Right lobe of liver (tissue), 6 donors: ENCODE measurements at regions not wholly inside any gene's neighbourhood (a gene's known extent, or its start where the extent isn't known, plus 50 kb on each side); places are given as distances from the start of the nearest gene placed in this dataset.

ENCODE experiments used
- ATAC-seq, 4 donors: fragments of 200-7000 bp; cut with Tn5 transposase; one replicate each; pipeline ENCODE4 v1.9.1; 2020; ENCODE audit warnings: mild to moderate bottlenecking in 4 of 4, moderate library complexity in 4 of 4
- DNase-seq, 3 donors: peaks; one replicate each; pipeline ENCODE4 v3.0.0-alpha.2; 2020
- H3K27ac ChIP-seq, 3 donors: fragments of 200-600 bp; one replicate each; pipeline ENCODE4 v1.8.0; 2022
- H3K27me3 ChIP-seq, 2 donors: fragments of 200-600 bp; one replicate each; pipeline ENCODE4 v1.8.0; 2022
- H3K36me3 ChIP-seq, 4 donors: fragments of 200-600 bp; sonication (generic) in 1 of 4; one replicate each; pipeline versions ENCODE4 v1.5.1 to v1.8.0; 2017 to 2022; ENCODE audit warnings: control low read depth in 1 of 4
- H3K4me1 ChIP-seq, 4 donors: fragments of 200-600 bp; sonication (generic) in 1 of 4; one replicate each; pipeline versions ENCODE4 v1.5.1 to v1.8.0; 2017 to 2022; ENCODE audit warnings: control low read depth in 1 of 4
- H3K4me3 ChIP-seq, 3 donors: fragments of 200-600 bp; one replicate each; pipeline ENCODE4 v1.8.0; 2022
- H3K9me3 ChIP-seq, 4 donors: fragments of 200-600 bp; sonication (generic) in 1 of 4; one replicate each; pipeline versions ENCODE4 v1.5.1 to v1.8.0; 2017 to 2022; ENCODE audit warnings: control low read depth in 1 of 4
- CTCF ChIP-seq, 4 donors: fragments of 200-600 bp in 3 of 4; fragments of 450-650 bp in 1 of 4; IDR thresholded peaks; one replicate each; pipeline versions ENCODE4 v1.5.1 to v1.8.0; 2016 to 2022; ENCODE audit warnings: antibody characterized with exemption in 4 of 4, mild to moderate bottlenecking in 2 of 4
- POLR2A ChIP-seq: fragments of 450-650 bp; IDR thresholded peaks from one replicate; pipeline ENCODE4 v1.6.1; 2017; ENCODE audit warnings: antibody characterized with exemption, mild to moderate bottlenecking
- WGBS: methylation state at CpG from one replicate; pipeline ENCODE4 v1.1.6; 2018; ENCODE audit warnings: low coverage, low lambda C conversion rate; ENCODE audit not compliant: insufficient coverage; ENCODE audit errors: missing lambda C conversion rate; 5-methylcytosine and 5-hydroxymethylcytosine counted together
- intact Hi-C, 2 donors: fragments of 100-400 bp; cut with DNase I; formaldehyde crosslinking; loops; one replicate each; pipeline versions ENCODE4 v1.11.2 to v1.14.1; 2022
- small RNA-seq, 2 experiments: library from RNA; depleted of rRNA; stranded (forward); fragments of <200 nt; gene quantifications; one replicate each; pipeline ENCODE3, GENCODE V24; 2016
- donor health status: DM: no; HTN: yes; CAD: no.
- donor health status: DM: no; HTN: no; CAD: no.
- donor health status: DM: no; HTN: no; CAD: no.
- donor health status: DM: no; HTN: yes; CAD: no.
- donor health status: DM: no; HTN: yes; CAD: no.

GRCh38 chr4:54802336-54802735, 144.6 kb downstream of the KIT start:
- no peaks in the 10 kb centered on the region for H3K4me1 ChIP-seq
- WGBS: 67% methylated on average over 2 of the region's 2 CpGs
- no peak overlapping the region for H3K4me3 ChIP-seq
- ATAC-seq (no peak), DNase-seq (no peak)
- H3K27me3 ChIP-seq: no peaks in the 10 kb centered on the region
- H3K27ac ChIP-seq: no peak overlapping the region
- H3K9me3 ChIP-seq: no peaks in the 10 kb centered on the region
- intact Hi-C loops: no loop called here
- no peaks in the 10 kb centered on the region for H3K36me3 ChIP-seq
- TF ChIP-seq POLR2A (no peak), CTCF (IDR thresholded peaks at IDR 0.05) (no peak)

GRCh38 chr4:54800831-54801530, 143.2 kb downstream of the KIT start:
- DNase-seq (no peak), ATAC-seq (no peak)
- Histone ChIP-seq H3K36me3 (no peaks in the 10 kb centered on the region), H3K4me3 (no peak overlapping the region), H3K27ac (no peak overlapping the region), H3K9me3 (no peaks in the 10 kb centered on the region), H3K27me3 (no peaks in the 10 kb centered on the region), H3K4me1 (no peaks in the 10 kb centered on the region)
- 55% methylated on average over 3 of the region's 4 CpGs for WGBS
- intact Hi-C loops: no loop called here
- TF ChIP-seq POLR2A: no peak
- TF ChIP-seq CTCF (IDR thresholded peaks at IDR 0.05): no peak

GRCh38 chr4:54794579-54794978, 136.8 kb downstream of the KIT start:
- intact Hi-C loops: no loop called here
- no peak overlapping the region for H3K4me3 ChIP-seq
- H3K27ac ChIP-seq: no peak overlapping the region
- TF ChIP-seq POLR2A (no peak), CTCF (IDR thresholded peaks at IDR 0.05) (no peak)
- ATAC-seq: no peak
- no peak for DNase-seq
- H3K9me3 ChIP-seq: no peaks in the 10 kb centered on the region
- WGBS: 63% methylated on average over 4 of the region's 4 CpGs
- H3K36me3 ChIP-seq: no peaks in the 10 kb centered on the region
- no peaks in the 10 kb centered on the region for H3K27me3 ChIP-seq
- H3K4me1 ChIP-seq: no peaks in the 10 kb centered on the region

DNA sequence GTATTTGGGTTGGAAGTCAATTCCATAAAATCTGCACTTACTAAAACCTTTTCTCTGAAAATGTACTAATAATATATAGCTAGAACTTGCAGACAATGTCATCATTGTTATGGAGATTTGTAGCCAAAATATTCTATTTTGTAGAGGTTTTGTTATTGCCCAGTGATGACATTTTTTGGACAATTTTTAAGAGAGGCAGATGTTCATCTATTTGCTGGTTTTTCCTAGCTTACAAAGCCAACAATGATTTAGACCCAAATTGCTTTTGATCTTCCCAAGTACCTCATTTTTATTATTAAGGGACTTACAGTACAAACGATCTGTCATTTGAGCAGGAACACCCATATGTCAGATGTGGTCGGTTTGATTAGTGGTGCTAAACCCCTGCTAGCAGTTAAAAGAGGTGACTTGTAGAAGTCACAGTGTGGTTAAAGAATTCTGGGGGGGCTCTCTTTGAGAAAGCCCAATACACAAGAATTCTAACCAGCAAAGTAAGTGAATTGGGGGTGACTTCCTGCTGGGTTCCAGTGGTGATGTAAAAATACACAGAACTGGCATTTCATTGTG, 136.2 kb downstream of the KIT start:
- H3K27me3 ChIP-seq: no peaks in the 10 kb centered on the region
- 30% methylated on average over 2 of the region's 2 CpGs for WGBS
- H3K9me3 ChIP-seq: no peaks in the 10 kb centered on the region
- H3K4me3 ChIP-seq: no peak overlapping the region
- H3K36me3 ChIP-seq: no peaks in the 10 kb centered on the region
- TF ChIP-seq CTCF (IDR thresholded peaks at IDR 0.05) (no peak), POLR2A (no peak)
- H3K4me1 ChIP-seq: no peaks in the 10 kb centered on the region
- intact Hi-C loops: no loop called here
- no peak overlapping the region for H3K27ac ChIP-seq
- DNase-seq (no peak), ATAC-seq (no peak)

Small RNA genes lying in the stretch of these regions (small RNA-seq; reads per million reads assigned to genes)
- 0 reads per million in 2 experiments for gene RPL38P3
